ENCODE measurements at regions not wholly inside any gene's neighbourhood (a gene's known extent, or its start where the extent isn't known, plus 50 kb on each side); places are given as distances from the start of the nearest gene placed in this dataset.

GRCh38 chr3:191005790-191006189 lies 143.3 kb upstream of the GMNC start:
- no peak for TF ChIP-seq CTCF (conservative IDR thresholded peaks at IDR 0.05)
- H3K27ac ChIP-seq = no peak overlapping the region

GRCh38 chr3:191003742-191004141 lies 141.2 kb upstream of the GMNC start:
- TF ChIP-seq CTCF (conservative IDR thresholded peaks at IDR 0.05) = no peak
- 0 out of 2 replicates have a peak overlapping the region, but pooled peaks have one; percentile 7 for H3K27ac ChIP-seq

GRCh38 chr3:190996181-190996775 lies 133.8 kb upstream of the GMNC start:
- no peak overlapping the region for H3K27ac ChIP-seq
- TF ChIP-seq CTCF (conservative IDR thresholded peaks at IDR 0.05) = no peak

- no peak overlapping the region for H3K27ac ChIP-seq
- TF ChIP-seq CTCF (conservative IDR thresholded peaks at IDR 0.05) = no peak
Observed at GRCh38 chr3:190995156-190995555, 132.7 kb upstream of the GMNC start.

- H3K27ac ChIP-seq = no peak overlapping the region
- TF ChIP-seq CTCF (conservative IDR thresholded peaks at IDR 0.05) = no peak
Observed at GRCh38 chr3:190990898-190991297, 128.4 kb upstream of the GMNC start.

GRCh38 chr3:190989218-190989617 lies 126.7 kb upstream of the GMNC start:
- H3K27ac ChIP-seq = no peak overlapping the region
- TF ChIP-seq CTCF (conservative IDR thresholded peaks at IDR 0.05) = no peak

- no peak overlapping the region for H3K27ac ChIP-seq
- TF ChIP-seq CTCF (conservative IDR thresholded peaks at IDR 0.05) = no peak
Observed at GRCh38 chr3:190988102-190988501, 125.6 kb upstream of the GMNC start.

Data from VCaP (cell line).